HEK293 (cell line): ENCODE measurements at regions not wholly inside any gene's neighbourhood (a gene's known extent, or its start where the extent isn't known, plus 50 kb on each side); places are given as distances from the start of the nearest gene placed in this dataset.

Source experiments
- KLF9 ChIP-seq: fragments of 450-650 bp; formaldehyde crosslinking; IDR thresholded peaks from 2 replicates; pipeline ENCODE4 v1.5.1; 2016; ENCODE audit warnings: missing biosample characterization, missing genetic modification characterization, low read depth
- SCRT2 ChIP-seq: fragments of 450-650 bp; formaldehyde crosslinking; IDR thresholded peaks from 2 replicates; pipeline ENCODE4 v1.5.1; 2016; ENCODE audit warnings: missing biosample characterization, missing genetic modification characterization
- YY1 ChIP-seq: fragments of 450-650 bp; formaldehyde crosslinking; IDR thresholded peaks from 2 replicates; pipeline ENCODE4 v1.5.1; 2018; ENCODE audit warnings: missing biosample characterization, missing genetic modification characterization
- ZNF221 ChIP-seq: fragments of 450-650 bp; formaldehyde crosslinking; IDR thresholded peaks from 2 replicates; pipeline ENCODE4 v1.5.1; 2017; ENCODE audit warnings: missing biosample characterization, missing genetic modification characterization, borderline replicate concordance
- TF ChIP-seq, protein P1 (sequence below): fragments of 450-650 bp; formaldehyde crosslinking; IDR thresholded peaks from 2 replicates; pipeline ENCODE4 v1.5.1; 2016; ENCODE audit warnings: missing biosample characterization, missing genetic modification characterization

DNA sequence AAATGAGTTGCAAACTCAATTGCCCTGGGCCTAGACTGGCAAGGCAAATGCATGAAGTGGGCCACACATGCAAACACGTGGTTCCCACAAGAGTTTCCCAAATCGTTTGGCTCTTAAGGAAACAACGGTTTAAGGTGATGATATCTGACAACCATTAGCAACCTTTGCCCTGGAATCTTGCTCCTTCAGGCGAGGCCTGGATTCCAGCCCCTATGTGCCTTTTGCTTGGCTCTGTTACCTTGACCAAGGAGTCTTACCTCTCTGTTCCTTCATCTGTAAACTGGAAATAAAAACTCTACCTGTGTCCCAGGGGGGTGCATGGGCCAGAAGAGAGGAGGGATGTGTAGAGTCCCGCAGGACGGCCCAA is 72.1 kb upstream of the CASZ1 start:
- TF ChIP-seq, protein P1, sequence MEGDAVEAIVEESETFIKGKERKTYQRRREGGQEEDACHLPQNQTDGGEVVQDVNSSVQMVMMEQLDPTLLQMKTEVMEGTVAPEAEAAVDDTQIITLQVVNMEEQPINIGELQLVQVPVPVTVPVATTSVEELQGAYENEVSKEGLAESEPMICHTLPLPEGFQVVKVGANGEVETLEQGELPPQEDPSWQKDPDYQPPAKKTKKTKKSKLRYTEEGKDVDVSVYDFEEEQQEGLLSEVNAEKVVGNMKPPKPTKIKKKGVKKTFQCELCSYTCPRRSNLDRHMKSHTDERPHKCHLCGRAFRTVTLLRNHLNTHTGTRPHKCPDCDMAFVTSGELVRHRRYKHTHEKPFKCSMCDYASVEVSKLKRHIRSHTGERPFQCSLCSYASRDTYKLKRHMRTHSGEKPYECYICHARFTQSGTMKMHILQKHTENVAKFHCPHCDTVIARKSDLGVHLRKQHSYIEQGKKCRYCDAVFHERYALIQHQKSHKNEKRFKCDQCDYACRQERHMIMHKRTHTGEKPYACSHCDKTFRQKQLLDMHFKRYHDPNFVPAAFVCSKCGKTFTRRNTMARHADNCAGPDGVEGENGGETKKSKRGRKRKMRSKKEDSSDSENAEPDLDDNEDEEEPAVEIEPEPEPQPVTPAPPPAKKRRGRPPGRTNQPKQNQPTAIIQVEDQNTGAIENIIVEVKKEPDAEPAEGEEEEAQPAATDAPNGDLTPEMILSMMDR (tag by site-specific recombination) = no peak
- no peak for TF ChIP-seq KLF9 (tag by site-specific recombination)
- TF ChIP-seq YY1 (tag by site-specific recombination) = no peak
- TF ChIP-seq ZNF221 = no peak
- no peak for TF ChIP-seq SCRT2 (tag by site-specific recombination)
